Skeletal muscle satellite cell (primary cell): ENCODE measurements at regions not wholly inside any gene's neighbourhood (a gene's known extent, or its start where the extent isn't known, plus 50 kb on each side); places are given as distances from the start of the nearest gene placed in this dataset.
"Not testable (repeated sequence)": the region's sequence is repeated elsewhere in the genome, so short reads cannot be mapped to it uniquely, and the experiment has no call there.

Source experiments
- H3K27me3 ChIP-seq: 2 replicates; pipeline ENCODE4 v1.7.0; 2013; ENCODE audit warnings: low read length; ENCODE audit not compliant: control insufficient read depth, insufficient read depth
- H3K36me3 ChIP-seq: 2 replicates; pipeline ENCODE4 v1.7.0; 2013; ENCODE audit warnings: mild to moderate bottlenecking, control low read depth, low read length; ENCODE audit not compliant: insufficient read depth
- H3K4me1 ChIP-seq: 2 replicates; pipeline ENCODE4 v1.7.0; 2013; ENCODE audit warnings: low read length; ENCODE audit not compliant: control insufficient read depth, insufficient read depth
- H3K4me2 ChIP-seq: 2 replicates; pipeline ENCODE4 v1.7.0; 2013; ENCODE audit warnings: mild to moderate bottlenecking, low read length
- H3K4me3 ChIP-seq: 2 replicates; pipeline ENCODE4 v1.7.0; 2013; ENCODE audit warnings: low read length
- H3K9ac ChIP-seq: 2 replicates; pipeline ENCODE4 v1.7.0; 2013; ENCODE audit warnings: mild to moderate bottlenecking, low read depth, low read length, moderate library complexity
- H3K9me3 ChIP-seq: replicated peaks from 2 replicates; pipeline ENCODE4 v1.7.0; 2013; ENCODE audit warnings: mild to moderate bottlenecking, control low read depth, low read length

DNA sequence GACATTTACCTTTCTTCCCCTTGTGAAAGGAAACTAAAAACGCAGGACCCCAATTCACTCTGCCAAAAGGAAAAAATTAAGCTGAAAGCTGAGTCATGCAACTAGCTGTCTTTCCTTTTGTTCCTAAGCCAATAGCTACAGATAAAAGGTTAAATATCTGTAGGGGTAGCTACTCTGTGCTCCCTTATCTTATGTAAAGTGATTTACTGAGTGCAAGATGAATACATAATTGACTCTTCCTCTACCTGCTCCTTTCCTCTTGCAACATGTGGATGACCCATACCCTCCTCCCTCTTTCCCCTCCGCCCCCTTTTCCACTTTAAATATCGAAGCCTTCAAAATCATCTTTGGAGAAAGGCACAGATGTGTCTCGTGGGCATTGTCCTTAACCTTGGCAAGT lies 68.0 kb upstream of the ZNF157 start:
- H3K4me3 ChIP-seq, result no peak overlapping the region
- no peaks in the 10 kb centered on the region for H3K4me1 ChIP-seq
- peaks cover 14% of the 10 kb centered on the region for H3K27me3 ChIP-seq
- H3K9me3 ChIP-seq, result no peaks in the 10 kb centered on the region
- no peak overlapping the region for H3K9ac ChIP-seq
- H3K36me3 ChIP-seq, result no peaks in the 10 kb centered on the region
- no peak overlapping the region for H3K4me2 ChIP-seq

- H3K9ac ChIP-seq, H3K9me3 ChIP-seq, H3K4me3 ChIP-seq, H3K4me2 ChIP-seq, H3K4me1 ChIP-seq, H3K36me3 ChIP-seq: not testable (repeated sequence)
- H3K27me3 ChIP-seq, result peaks cover 14% of the 10 kb centered on the region
These were observed 63.8 kb upstream of the ZNF157 start for GRCh38 chrX:47306471-47307023.

DNA sequence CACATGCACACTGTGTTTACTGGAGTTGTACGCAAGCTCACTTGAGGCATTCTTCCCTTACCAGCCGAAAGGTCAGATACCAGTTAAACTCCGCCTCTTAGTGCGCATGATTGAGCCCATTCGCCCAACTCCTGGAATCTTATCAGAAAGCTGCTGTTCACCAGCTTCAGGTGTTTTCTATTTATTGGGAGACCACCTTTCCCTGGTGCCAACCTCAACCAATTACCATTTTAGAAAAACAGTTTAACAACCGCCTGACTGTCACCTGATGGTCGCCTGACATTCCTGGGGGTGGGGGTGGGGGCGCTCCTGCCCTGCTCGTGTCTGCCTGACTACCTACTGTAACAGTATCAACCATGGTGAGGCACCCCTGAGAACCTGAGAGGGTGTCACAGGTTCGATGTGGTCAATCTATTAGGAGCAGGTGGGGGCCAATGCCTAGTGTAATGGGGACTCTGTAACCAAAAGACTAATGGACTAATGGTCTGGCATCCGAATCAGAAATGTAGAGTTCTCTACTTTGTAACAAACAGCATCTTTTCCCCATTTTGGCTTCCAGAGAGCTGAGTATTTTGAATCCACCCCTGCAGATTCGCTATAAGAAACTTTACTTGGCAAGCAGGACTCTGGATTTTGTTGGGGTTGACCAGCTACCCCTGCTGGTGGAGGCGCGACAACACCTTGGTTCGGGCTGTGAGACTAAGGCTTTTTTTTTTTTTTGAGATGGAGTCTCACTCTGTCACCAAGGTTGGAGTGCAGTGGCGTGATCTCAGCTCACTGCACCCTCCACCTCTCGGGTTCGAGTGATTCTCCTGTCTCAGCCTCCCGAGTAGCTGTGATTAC lies 58.2 kb upstream of the ZNF157 start:
- Histone ChIP-seq H3K4me3 (peak overlapping the region; percentile 40), H3K27me3 (peaks cover 3% of the 10 kb centered on the region), H3K9ac (no peak overlapping the region), H3K4me2 (peak overlapping the region; percentile 66), H3K9me3 (no peaks in the 10 kb centered on the region), H3K36me3 (no peaks in the 10 kb centered on the region), H3K4me1 (no peaks in the 10 kb centered on the region)

DNA sequence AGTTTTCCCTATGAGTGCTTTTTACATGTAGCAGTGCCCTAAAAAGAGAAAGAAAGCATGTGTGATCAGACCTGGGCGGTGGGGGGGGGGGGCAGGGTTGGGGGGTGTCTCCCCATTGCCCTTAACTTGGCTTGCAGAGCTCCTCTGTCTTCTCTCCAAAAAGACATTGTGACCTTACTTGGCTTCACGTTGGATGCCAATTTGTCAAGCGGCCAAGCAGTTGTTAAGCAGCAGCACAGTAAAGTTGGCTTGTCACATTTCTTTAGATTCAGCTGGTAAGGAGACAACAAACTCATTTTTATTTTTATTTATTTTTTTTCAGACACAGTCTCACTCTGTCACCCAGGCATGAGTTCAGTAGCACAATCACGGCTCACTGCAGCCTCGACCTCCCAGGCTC lies 57.3 kb upstream of the ZNF157 start:
- no peaks in the 10 kb centered on the region for H3K4me1 ChIP-seq
- peaks cover 3% of the 10 kb centered on the region for H3K27me3 ChIP-seq
- H3K4me3 ChIP-seq, result no peak overlapping the region
- no peak overlapping the region for H3K4me2 ChIP-seq
- H3K36me3 ChIP-seq, result no peaks in the 10 kb centered on the region
- H3K9ac ChIP-seq, result no peak overlapping the region
- no peaks in the 10 kb centered on the region for H3K9me3 ChIP-seq

DNA sequence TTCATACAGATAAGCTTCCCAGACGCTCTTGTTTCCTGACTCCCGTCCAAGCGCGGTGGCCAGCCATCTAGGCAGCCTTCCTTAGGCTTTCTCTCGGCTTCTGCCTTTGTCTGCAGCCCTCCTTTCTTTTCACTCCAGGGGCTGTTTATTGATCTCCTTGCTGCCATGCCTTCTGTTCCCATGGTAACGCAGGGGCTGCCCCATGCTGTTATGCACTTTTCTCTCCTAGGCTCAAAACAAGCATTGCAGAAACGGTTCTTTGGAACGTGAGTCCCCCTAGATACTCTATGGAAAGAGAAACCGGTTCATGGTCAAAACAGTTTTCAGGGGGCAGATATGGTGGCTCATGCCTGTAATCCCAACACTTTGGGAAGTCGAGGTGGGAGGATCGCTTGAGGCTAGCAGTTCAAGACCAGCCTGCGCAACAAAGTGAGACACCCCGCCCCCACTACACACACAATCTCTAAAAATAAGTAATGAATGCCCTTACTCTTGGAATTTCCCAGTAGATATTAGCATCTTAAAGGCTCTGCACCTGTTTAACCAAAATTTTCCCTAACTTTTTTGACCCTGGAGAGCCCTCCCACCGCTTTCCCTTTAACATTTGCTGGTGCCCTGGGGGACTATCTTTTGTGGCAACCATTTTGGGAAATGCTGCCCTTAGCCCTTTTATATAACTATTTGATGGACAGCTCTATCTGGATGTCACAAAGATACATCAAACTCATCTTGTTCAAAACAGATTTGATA lies 53.9 kb upstream of the ZNF157 start:
- Histone ChIP-seq H3K4me3 (no peak overlapping the region), H3K27me3 (peaks cover 3% of the 10 kb centered on the region), H3K9me3 (no peaks in the 10 kb centered on the region), H3K9ac (no peak overlapping the region), H3K4me1 (no peaks in the 10 kb centered on the region), H3K4me2 (peak overlapping the region; percentile 37), H3K36me3 (no peaks in the 10 kb centered on the region)
